ENCODE measurements at regions not wholly inside any gene's neighbourhood (a gene's known extent, or its start where the extent isn't known, plus 50 kb on each side); places are given as distances from the start of the nearest gene placed in this dataset.

DNA sequence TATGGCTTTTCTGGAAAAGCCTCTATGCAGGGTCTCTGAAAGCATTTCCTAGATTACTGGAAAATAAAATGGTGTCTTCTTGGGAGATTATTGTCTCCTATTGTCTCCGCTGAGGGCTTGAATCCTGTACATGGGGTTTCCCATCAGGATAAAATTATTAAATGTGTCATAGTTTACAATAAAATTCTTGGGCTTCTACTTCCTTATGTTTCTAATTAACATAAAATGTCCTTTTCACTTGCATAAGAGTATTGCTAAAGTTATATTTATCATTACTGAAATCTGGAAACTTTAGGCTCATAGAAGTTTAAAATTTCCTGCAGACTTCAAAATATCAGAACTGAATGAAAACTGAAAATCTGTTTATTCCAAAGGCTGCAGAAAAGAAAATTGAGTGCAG, 595.5 kb upstream of the AGTR1 start:
- no peak for DNase-seq (ENCODE audit: extremely low read depth, low read depth, low spot score)

DNA sequence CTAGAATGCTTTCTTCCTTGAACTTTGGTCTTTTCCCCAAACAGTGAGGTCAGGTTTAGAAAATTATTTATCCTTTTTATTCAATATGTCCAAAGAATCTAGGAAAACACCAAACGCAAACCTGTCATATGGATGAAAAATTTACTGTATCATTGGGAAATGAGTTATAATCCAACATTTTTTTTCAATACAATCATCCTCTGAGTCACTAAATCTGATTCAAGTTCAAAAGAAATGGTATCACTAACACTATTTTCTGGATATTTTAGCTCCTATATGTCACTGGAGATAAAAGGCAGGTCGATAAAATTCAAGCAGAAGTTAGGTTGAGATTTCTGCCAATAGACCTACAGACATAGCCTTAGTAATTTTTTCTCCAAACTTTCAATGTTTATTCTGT, 591.6 kb upstream of the AGTR1 start:
- DNase-seq (ENCODE audit: extremely low read depth, low read depth, low spot score), result no peak

DNA sequence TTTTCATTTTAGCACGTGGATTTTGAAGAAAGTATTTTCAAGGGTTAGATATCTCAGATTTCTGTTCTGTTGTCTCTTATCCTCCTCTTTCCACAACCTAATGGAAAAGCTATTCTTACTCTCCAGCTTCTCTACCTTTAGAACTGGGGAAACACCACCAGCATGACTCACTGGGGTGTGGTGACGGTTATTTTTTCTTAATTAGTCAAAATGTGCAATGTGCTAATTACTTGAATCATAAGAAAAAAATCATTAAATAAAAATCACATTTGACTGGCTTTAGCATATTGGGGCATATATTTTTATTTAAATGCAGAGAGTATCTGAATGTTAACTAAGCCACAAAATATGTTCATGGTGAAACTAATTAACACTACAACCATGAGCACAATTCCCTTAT, 570.7 kb upstream of the AGTR1 start:
- DNase-seq (ENCODE audit: extremely low read depth, low read depth, low spot score), result no peak

DNA sequence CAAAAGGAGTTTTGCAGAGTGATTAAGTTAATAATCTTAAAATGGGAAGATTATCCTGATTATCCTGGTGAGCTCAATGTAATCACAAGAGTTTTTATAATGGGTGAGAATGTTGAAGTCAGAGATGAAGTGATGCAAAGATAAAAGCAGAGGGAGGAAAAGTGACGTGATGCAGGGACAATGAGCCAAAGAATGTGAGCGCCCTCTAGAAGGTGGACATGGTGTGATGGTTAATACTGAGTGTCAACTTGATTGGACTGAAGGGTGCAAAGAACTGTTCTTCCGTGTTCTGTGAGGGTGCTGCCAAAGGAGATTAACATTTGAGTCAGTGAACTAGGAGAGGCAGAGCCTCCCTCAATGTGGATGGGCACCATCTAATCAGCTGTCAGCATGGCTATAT, 569.6 kb upstream of the AGTR1 start:
- DNase-seq (ENCODE audit: extremely low read depth, low read depth, low spot score), result no peak

DNA sequence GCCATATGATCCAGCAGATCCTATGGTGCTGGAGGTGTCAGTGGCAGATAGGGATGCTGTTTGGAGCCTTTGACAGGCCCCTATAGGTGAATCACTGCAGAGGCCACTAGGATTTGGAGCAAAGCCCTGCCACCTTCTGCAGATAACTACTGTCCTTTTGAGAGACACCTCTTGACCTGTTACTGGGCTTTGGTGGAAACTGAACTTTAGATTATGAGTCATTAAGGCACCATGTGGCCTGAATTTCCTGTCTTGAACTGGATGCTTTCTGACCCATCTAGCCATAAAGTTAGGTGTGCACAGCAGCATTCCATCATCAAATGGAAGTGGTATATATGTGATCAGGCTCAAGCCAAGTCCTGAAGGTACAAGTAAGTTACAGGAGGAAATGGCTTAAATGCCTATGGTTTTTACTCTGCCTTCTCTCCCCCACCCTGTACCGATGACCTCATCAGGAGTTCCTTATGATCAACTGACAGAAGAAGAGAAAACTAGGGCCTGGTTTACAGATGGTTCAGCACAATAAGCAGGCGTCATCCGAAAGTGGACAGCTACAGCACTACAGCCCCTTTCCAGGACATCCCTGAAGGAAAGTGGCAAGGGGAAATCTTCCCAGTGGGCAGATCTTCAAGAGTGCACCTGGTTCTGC, 565.6 kb upstream of the AGTR1 start:
- no peak for DNase-seq (ENCODE audit: extremely low read depth, low read depth, low spot score)

DNA sequence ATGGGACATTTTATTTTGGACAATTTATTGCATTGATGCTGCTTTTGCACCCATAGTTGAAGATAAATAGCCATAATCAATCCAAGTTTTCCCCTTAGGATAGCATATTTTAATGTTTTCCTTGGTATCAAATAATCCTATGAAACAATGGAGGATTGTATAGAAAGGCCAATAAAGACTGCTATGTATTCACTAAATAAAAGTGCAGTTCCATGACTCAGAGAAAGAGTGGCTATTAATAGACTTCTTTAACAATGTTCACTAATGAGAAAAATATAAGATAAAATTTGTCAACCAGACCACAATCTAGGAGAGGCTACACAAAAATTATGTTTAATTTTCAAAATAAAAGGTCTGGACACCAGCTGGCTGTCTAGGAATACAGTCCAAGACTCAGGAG, 560.9 kb upstream of the AGTR1 start:
- DNase-seq (ENCODE audit: extremely low read depth, low read depth, low spot score), result no peak

DNA sequence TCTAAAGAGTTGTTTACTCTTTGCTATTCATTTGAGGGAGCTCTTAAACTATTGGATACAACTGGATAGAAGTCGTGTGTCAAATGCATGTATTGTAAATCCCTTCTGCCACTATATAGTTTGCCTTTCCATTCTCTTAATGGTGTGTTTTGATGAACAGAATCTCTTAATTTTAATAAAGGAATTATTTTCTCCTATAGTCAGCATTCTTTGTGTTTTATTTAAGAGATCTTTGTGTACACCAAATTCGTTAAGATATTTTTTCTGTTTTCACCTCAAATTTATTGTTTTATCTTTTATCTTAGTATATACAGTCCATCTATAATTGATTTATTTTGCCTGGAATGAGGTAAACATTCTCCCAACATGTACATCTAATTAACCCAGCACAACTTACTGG, 551.5 kb upstream of the AGTR1 start:
- no peak for DNase-seq (ENCODE audit: extremely low read depth, low read depth, low spot score)

DNA sequence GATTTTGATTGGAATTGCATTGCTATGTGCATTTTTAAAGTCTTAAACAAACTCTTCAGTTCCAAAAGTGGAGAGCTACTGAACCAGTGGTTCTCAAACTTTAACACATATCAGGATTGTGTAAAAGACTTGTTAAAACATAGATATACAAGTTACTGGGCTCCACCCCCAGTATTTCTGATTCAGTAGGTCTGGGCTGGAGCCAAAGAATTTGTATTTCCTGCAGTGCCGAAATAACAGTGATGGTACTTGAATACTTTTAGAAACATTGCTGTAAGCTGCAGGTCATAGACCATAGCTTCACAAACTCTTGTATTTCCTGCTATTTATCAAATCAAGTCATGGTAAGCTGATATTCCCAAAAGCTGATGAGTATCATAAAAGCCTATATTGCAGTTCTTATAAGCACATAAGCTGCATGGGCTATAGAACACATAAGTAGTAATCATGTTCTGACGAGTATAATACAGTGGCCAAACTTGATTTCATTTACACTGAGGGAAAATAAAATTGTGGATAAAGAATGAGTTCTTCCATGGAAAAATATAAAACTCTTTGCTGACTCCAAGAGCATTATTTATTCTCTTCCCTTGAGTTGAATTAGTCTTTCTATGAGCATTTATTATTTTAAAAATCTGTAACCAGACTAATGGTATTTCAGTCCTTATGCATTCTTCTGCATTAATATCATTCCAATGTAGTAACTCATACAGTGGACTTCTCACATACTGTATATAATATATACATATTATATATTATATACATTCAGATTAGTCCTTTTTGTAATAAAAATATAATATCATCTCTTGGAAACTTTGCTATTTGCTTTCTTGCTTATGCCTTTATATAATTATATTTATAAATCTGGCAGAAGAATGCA, 550.5 kb upstream of the AGTR1 start:
- DNase-seq (ENCODE audit: extremely low read depth, low read depth, low spot score), result no peak

DNA sequence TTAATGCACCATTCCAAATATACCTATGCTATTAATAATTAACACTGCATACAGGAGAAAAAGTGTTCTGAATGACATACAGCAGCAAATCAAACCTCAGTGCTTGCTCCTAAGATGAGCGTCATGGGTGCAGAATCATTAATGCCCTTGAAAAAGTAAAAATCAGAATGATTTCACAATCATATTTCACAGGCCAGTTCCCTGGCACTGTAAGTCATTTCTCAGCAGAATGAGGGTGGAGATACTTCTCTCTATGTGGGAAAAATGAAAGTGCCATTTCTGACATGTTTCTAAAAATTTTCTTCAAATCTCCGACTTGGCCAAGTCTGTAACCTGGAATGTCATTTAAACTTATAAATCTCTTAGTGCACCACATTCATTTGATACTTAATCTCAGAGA, 549.8 kb upstream of the AGTR1 start:
- DNase-seq (ENCODE audit: extremely low read depth, low read depth, low spot score), result no peak

DNA sequence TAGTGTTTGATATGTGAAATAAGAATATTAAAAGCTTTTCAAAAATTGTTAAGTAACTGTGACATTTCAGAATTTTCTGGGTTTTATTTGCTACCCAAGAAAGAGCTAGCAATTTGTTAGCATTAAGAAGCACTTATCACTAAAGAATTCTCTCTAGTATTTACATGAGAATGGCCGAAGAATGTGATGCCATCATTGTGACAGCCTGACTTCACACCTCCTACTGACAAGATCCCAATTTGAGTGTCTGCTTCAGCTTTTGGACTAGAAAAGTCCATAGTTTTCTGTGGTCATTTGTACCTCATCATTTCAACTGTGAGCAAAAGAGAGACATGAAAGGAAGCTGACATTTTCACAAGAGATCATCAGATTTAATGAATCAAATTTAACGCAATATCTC, 548.1 kb upstream of the AGTR1 start:
- no peak for DNase-seq (ENCODE audit: extremely low read depth, low read depth, low spot score)

DNA sequence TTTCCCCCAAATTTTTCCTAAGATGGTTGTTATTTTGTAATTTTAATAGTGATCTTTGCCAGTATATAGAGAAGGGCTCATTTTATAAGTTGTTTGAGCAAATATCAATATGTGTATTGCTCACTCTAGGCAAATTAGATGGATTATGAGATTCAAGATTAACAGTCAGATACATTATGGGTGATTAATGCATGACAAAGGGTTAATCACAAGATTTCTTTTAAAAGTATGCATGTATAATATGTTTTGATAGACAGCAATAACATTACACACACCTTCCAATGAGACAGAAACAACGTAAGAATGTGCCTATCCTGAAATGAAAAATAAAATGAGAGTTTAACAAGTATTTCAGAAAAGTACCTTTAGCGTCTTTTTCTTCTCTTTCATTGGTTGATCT, 547.6 kb upstream of the AGTR1 start:
- no peak for DNase-seq (ENCODE audit: extremely low read depth, low read depth, low spot score)

DNA sequence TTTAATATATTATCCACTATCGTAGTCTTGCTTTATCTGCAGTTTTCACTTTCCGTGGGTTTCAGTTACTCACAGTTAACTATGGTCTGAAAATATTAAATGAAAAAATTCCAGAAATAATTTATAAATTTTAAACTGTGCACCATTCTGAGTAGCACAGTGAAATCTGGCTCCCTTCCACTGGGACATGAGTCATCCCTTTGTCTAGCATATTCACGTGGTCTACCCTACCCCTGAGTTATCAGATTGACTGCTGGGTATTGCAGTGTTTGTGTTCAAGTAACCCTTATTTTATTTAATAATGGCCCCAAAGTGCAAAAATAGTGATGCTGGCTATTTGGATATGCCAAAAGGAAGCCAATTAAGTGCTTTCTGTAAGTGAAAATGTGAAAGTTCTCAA, 539.5 kb upstream of the AGTR1 start:
- peak; percentile 41 for DNase-seq (ENCODE audit: extremely low read depth, low read depth, low spot score)

DNA sequence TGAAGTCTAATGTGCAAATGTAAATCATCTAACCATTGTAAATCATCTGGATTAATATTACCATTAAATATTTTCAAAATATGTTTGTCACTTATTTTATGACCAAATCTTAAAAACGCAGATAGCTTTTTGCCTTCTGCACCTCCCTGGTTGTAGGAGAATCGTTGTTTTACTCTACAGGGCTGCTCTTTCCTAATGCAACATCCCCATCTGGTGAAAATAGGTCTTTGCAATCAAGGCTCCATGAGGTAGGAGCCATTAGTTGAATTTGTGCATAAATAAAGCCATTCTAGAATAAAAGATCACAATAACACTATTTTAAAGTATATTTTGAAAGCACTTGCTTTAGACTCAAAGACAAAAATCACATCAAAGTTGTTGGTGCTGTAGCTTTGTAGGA, 535.6 kb upstream of the AGTR1 start:
- DNase-seq (ENCODE audit: extremely low read depth, low read depth, low spot score), result no peak

DNA sequence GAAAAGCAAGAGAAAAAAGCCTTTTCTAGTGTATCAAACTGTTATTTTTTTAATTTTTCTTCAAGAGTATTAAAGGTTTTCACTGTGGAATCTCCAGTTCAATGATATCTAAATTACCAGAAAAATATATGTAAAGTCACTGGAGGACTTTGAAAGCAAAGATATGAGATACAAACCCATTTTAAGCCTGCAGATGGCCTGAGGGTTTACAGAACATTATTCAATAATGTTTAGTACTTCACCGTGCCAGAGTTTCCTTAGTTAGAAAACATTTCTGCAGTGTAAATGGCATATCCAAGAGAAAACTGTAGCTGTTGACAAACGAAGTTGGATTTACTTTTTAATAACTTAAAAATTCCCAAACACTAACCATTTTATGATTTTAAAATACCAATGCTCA, 529.4 kb upstream of the AGTR1 start:
- DNase-seq (ENCODE audit: extremely low read depth, low read depth, low spot score), result no peak

DNA sequence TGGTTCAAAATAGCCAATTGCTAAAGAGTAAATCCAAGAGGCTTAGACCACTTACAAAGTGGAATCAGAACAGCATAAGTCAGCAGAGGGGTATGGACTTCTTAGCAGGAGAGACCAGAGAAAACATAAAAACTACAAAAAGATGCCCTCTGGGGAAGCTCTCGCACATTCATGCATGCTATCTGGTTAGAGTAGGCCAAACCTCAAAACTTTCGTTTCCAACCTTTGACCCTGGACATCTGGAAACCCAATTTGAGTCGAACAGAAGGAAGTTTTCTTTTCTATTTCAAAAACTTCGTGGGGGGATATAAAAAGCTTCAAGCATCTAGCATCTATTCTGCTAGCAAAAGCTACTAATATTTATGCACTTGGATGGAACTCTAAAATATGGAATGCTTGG, 523.9 kb upstream of the AGTR1 start:
- no peak for DNase-seq (ENCODE audit: extremely low read depth, low read depth, low spot score)

DNA sequence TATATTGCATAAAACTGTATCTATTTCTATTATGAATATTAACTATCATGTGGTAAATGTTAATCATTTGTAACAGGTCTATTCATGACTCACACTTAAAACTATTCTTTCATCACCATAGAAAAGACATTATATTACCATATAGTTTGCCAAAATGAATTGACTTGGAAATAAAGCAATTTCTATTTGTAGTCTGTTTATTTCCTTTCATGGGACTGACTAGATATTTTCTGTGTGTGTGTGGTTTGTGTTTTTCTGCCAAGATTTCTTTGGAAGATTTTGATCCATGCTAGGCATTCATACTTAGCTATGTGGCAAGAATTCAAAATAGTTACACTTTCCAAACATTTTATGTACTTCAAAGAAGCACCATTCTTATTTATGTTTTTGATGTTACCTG, 522.5 kb upstream of the AGTR1 start:
- no peak for DNase-seq (ENCODE audit: extremely low read depth, low read depth, low spot score)

DNA sequence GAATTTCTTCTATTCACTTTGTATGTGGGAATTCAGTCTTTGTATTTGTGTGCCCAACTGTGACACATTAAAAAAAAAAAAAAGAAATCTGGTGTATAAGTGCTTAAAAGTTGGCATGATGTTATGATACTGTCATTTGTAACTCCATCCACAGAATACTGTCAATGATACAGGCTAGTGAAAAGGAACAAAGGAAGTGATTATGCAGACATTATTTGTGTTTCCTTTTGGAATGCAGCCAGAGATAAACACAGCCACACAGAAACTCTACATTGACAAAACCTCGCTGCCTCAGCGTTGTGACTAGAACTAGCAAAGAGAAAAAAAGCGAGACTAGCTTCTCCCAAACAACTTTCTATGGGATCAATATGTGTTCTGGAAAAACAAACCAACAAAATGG, 519.2 kb upstream of the AGTR1 start:
- DNase-seq (ENCODE audit: extremely low read depth, low read depth, low spot score), result no peak

DNA sequence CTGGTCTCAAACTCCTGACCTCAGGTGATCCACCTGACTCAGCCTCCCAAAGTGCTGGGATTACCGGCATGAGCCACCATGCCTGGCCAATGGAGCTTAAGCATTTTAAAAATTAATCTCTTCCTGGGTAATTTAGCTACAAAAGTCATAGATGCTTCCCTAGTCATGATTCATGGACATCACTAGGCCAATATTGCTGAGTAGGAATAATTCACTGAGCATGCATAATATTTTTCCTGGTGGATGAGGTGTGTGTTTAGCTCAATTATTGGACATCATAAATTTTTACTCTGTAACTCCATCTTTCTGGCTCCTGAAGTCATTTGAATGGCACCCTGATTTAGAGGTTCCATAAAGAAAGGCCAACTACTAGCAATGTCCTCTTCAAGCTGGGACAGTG, 512.9 kb upstream of the AGTR1 start:
- no peak for DNase-seq (ENCODE audit: extremely low read depth, low read depth, low spot score)

DNA sequence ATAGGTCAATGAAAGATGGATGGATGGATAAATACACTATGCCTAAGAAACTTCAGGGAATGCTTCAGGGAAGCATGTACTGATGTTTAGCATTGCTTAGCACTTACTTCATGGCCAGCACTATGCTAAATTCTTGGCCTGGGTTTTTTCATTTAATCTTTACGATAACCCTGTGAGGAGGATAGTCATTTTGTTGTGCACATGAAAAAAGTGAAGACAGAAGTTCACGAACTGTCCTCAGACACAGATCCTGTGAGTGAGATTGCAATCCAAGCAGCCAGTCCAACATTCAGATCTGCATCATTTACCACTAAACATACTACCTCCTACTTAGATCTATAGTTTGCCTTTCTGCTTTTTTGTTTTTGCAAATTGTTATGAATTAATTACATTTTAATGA, 510.8 kb upstream of the AGTR1 start:
- DNase-seq (ENCODE audit: extremely low read depth, low read depth, low spot score), result no peak

DNA sequence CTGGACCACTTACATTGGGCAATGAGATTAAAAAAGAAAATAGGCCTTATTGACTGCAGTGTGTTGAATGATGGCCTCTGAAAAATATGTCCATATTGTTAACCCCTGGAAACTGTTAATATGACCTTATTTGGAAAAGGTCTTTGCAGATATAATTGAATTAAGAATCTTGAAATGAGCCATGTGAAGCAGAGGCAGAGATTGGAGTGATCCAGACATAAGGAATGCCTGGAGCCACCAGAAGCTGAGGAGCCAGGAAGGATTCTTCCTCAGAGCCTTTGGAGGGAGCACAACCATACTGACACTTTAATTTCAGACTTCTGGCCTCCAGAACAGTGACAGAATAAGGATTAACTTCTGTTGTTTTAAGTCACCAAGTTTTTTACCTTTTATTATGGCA, 510.4 kb upstream of the AGTR1 start:
- no peak for DNase-seq (ENCODE audit: extremely low read depth, low read depth, low spot score)

DNA sequence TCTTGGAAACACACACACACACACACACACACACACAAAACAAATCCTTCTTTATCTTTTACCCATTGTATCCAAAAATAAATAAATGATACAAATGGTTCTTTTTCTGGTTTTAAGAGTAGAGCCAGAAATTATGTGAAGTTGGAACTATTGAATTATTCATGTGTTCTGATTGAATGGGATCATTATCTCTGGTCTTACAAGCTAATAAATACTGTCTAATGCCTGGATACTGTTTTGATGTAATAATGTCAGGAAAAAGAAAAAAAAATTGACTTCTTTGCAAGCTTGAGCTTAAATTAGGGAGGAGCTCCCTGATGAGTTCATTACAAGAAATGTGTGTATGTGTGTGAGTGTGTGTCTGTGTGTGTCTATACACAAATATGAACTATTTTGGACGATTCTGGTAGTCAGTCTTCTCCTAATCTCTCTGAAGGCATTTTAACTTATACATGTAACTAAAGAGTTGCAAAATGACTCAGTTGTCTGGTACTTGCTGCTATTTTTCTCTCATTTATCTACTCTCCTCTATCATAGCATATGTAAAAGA, 507.2 kb upstream of the AGTR1 start:
- DNase-seq (ENCODE audit: extremely low read depth, low read depth, low spot score), result no peak

DNA sequence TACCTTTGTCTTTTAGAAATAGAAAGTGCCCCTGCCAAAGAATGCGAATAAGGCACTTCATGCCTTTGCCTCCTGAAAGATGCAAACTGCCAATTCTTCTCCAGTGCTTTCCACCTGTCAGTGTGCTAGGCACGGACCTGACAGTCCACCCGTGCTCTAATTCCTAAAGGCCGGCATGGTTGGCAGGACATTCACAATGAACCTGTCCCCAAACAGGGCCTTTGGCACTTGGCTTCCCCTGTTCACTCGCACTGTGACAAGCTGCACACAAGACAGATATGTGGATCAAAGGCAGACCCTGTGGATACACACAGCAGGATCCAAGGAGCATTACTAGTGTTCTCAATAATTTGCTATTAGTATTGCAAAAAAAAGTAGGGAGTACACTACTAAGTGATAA, 505.7 kb upstream of the AGTR1 start:
- no peak for DNase-seq (ENCODE audit: extremely low read depth, low read depth, low spot score)

Data from glomerular endothelial cell (primary cell).